SK-N-SH (cell line): ENCODE measurements at regions not wholly inside any gene's neighbourhood (a gene's known extent, or its start where the extent isn't known, plus 50 kb on each side); places are given as distances from the start of the nearest gene placed in this dataset.

Experiments used
- CTCF ChIA-PET: fragments of 300-600, 350-600 bp; formaldehyde crosslinking; extraction: SDS; loops from one replicate; lab custom pipeline; 2021; lab: Yijun Ruan, JAX
- POLR2A ChIA-PET: fragments of 350-600 bp; sonication (Branson Sonifier 250); formaldehyde crosslinking; extraction: SDS; loops from one replicate; lab custom pipeline; 2020; ENCODE audit warnings: antibody characterized with exemption, inconsistent platforms; lab: Yijun Ruan, JAX
- DNase-seq: peaks from one replicate; pipeline ENCODE4 v3.0.0; 2012
- H2AFZ ChIP-seq: fragments of 200-600 bp; sonication (generic); 2 replicates; pipeline ENCODE4 v1.8.1; 2016; ENCODE audit warnings: antibody characterized with exemption, mild to moderate bottlenecking, low read depth
- H3F3A ChIP-seq: fragments of 200-600 bp; sonication (generic); replicated peaks from 2 replicates; pipeline ENCODE3; 2016; ENCODE audit warnings: antibody characterized with exemption, mild to moderate bottlenecking; ENCODE audit not compliant: insufficient read depth
- H3K27ac ChIP-seq, 2 experiments: fragments of 200-500 bp in 1 of 2; fragments of 200-600 bp in 1 of 2; sonication (Bioruptor generic) in 1 of 2; sonication (generic), shearing (Covaris generic) in 1 of 2; 2 replicates each; pipeline versions ENCODE4 v1.5.1 to v1.6.1; 2014 to 2016; ENCODE audit warnings: low read depth in 2 of 2, inconsistent platforms in 1 of 2, low read length in 1 of 2, mild to moderate bottlenecking in 1 of 2, mixed read lengths in 1 of 2
- H3K27me3 ChIP-seq: fragments of 200-600 bp; sonication (generic), shearing (Covaris generic); 2 replicates; pipeline ENCODE4 v1.6.1; 2016; ENCODE audit warnings: mixed run types; ENCODE audit not compliant: insufficient read depth
- H3K36me3 ChIP-seq, 2 experiments: fragments of 200-500 bp in 1 of 2; fragments of 200-600 bp in 1 of 2; sonication (Bioruptor generic) in 1 of 2; sonication (generic) in 1 of 2; replicated peaks in 1 of 2; 2 replicates each; pipeline versions ENCODE3 to v1.5.1; 2014 to 2016; ENCODE audit warnings: low read length in 1 of 2, mild to moderate bottlenecking in 1 of 2; ENCODE audit not compliant: insufficient read depth in 2 of 2, control insufficient read depth in 1 of 2
- H3K4me1 ChIP-seq, 2 experiments: fragments of 200-500 bp in 1 of 2; fragments of 200-600 bp in 1 of 2; sonication (Bioruptor generic) in 1 of 2; sonication (generic), shearing (Covaris generic) in 1 of 2; 2 replicates each; pipeline versions ENCODE4 v1.5.1 to v1.6.1; 2014 to 2016; ENCODE audit warnings: low read depth in 1 of 2, low read length in 1 of 2, mixed run types in 1 of 2; ENCODE audit not compliant: insufficient read depth in 2 of 2, control insufficient read depth in 1 of 2
- H3K4me2 ChIP-seq: fragments of 200-600 bp; sonication (generic), shearing (Covaris generic); 2 replicates; pipeline ENCODE4 v1.6.1; 2017; ENCODE audit warnings: mixed run types
- H3K4me3 ChIP-seq, 2 experiments: fragments of 200-500 bp in 1 of 2; fragments of 200-600 bp in 1 of 2; sonication (Bioruptor generic) in 1 of 2; sonication (generic), shearing (Covaris generic) in 1 of 2; 2 replicates each; pipeline versions ENCODE4 v1.5.1 to v1.8.1; 2014 to 2016; ENCODE audit warnings: low read depth in 2 of 2, inconsistent platforms in 1 of 2, low read length in 1 of 2, mild to moderate bottlenecking in 1 of 2, mixed read lengths in 1 of 2, moderate library complexity in 1 of 2
- H3K79me2 ChIP-seq: fragments of 200-600 bp; sonication (generic); 2 replicates; pipeline ENCODE4 v1.8.1; 2017; ENCODE audit warnings: mild to moderate bottlenecking; ENCODE audit not compliant: insufficient read depth
- H3K9ac ChIP-seq: fragments of 200-600 bp; sonication (generic); 2 replicates; pipeline ENCODE4 v1.6.1; 2017; ENCODE audit warnings: mixed run types
- H3K9me2 ChIP-seq: fragments of 200-600 bp; sonication (generic); 2 replicates; pipeline ENCODE4 v1.6.1; 2017; ENCODE audit warnings: mixed run types
- H3K9me3 ChIP-seq: fragments of 200-600 bp; sonication (generic); 2 replicates; pipeline ENCODE4 v1.6.1; 2017; ENCODE audit warnings: mixed run types, mild to moderate bottlenecking, moderate library complexity
- H4K20me1 ChIP-seq: fragments of 200-600 bp; sonication (generic); 2 replicates; pipeline ENCODE4 v1.6.1; 2017; ENCODE audit warnings: mild to moderate bottlenecking, mixed run types; ENCODE audit not compliant: insufficient read depth
- EP300 ChIP-seq, 2 experiments: IDR thresholded peaks; 2 replicates each; pipeline versions ENCODE4 v1.4.0 to v1.6.1; 2012; ENCODE audit warnings: borderline replicate concordance in 1 of 2, low read depth in 1 of 2, low read length in 1 of 2
- FOSL2 ChIP-seq: IDR thresholded peaks from 2 replicates; pipeline ENCODE4 v1.4.0; 2012; ENCODE audit warnings: low read depth, mild to moderate bottlenecking, moderate library complexity, borderline replicate concordance
- GABPA ChIP-seq: IDR thresholded peaks from 2 replicates; pipeline ENCODE4 v1.4.0; 2012; ENCODE audit warnings: low read depth, mild to moderate bottlenecking
- MEF2A ChIP-seq: IDR thresholded peaks from 2 replicates; pipeline ENCODE4 v1.4.0; 2012; ENCODE audit warnings: low read depth, borderline replicate concordance
- NFIC ChIP-seq: IDR thresholded peaks from 2 replicates; pipeline ENCODE4 v1.4.0; 2012; ENCODE audit warnings: borderline replicate concordance
- NRF1 ChIP-seq: IDR thresholded peaks from 2 replicates; pipeline ENCODE4 v1.6.1; 2012; ENCODE audit warnings: low read depth, mild to moderate bottlenecking, low read length
- RXRA ChIP-seq: IDR thresholded peaks from 2 replicates; pipeline ENCODE4 v1.4.0; 2012; ENCODE audit warnings: low read depth, mild to moderate bottlenecking, borderline replicate concordance
- TAF1 ChIP-seq: IDR thresholded peaks from 2 replicates; pipeline ENCODE4 v1.6.1; 2012; ENCODE audit warnings: low read depth, mild to moderate bottlenecking, low read length, moderate library complexity, borderline replicate concordance
- YY1 ChIP-seq: IDR thresholded peaks from 2 replicates; pipeline ENCODE4 v1.4.0; 2012; ENCODE audit warnings: low read depth, mild to moderate bottlenecking
- WGBS: methylation state at CpG from one replicate; pipeline ENCODE4 v1.1.6; 2017; ENCODE audit warnings: low lambda C conversion rate; 5-methylcytosine and 5-hydroxymethylcytosine counted together
- TF ChIP-seq, protein P1 (sequence below): fragments of 200-600 bp; sonication (generic); IDR thresholded peaks from 2 replicates; pipeline ENCODE4 v1.6.1; 2017; ENCODE audit warnings: antibody characterized with exemption, mild to moderate bottlenecking, moderate library complexity
- TF ChIP-seq, protein P2 (sequence below): fragments of 150-350 bp; IDR thresholded peaks from 2 replicates; pipeline ENCODE4 v1.6.1; 2016; ENCODE audit warnings: mild to moderate bottlenecking, low read depth, low read length

DNA sequence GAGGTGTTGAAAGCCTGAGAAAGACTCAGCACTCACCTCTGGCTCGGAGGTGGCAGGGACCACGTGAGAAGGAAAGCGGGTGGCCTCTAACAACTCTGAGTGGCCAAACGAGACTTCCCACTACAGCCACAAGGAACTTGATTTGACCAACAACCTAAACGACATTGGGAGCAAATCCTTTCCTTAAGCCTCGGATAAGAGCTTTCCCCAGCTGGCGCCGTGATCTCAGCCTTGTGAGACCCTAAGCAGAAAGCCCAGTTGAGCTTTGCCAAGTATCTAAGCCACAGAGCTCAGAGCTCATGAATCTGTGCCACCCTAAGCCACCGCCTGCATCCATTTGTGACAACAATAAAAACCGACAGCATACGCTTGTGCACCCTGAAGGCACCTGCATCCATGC lies 636.0 kb downstream of the TBC1D22A start:
- no peaks in the 10 kb centered on the region for H3F3A ChIP-seq
- H3K9me2 ChIP-seq, result no peaks in the 10 kb centered on the region
- H3K36me3 ChIP-seq, result no peaks in the 10 kb centered on the region
- 30% methylated on average over 11 of the region's 11 CpGs for WGBS
- no peak for TF ChIP-seq RXRA
- CTCF ChIA-PET, result no interaction called here
- H3K4me2 ChIP-seq, result no peak overlapping the region
- no peaks in the 10 kb centered on the region for H3K4me1 ChIP-seq
- H4K20me1 ChIP-seq, result no peaks in the 10 kb centered on the region
- POLR2A ChIA-PET, result no interaction called here
- H3K4me3 ChIP-seq, result no peak overlapping the region
- no peak overlapping the region for H2AFZ ChIP-seq
- H3K9me3 ChIP-seq, result no peaks in the 10 kb centered on the region
- H3K27ac ChIP-seq, result no peak overlapping the region
- no peak overlapping the region for H3K9ac ChIP-seq
- peaks cover 25% of the 10 kb centered on the region; the same call in 1 of the 2 replicates for H3K27me3 ChIP-seq
- no peaks in the 10 kb centered on the region for H3K79me2 ChIP-seq
- DNase-seq, result no peak

DNA sequence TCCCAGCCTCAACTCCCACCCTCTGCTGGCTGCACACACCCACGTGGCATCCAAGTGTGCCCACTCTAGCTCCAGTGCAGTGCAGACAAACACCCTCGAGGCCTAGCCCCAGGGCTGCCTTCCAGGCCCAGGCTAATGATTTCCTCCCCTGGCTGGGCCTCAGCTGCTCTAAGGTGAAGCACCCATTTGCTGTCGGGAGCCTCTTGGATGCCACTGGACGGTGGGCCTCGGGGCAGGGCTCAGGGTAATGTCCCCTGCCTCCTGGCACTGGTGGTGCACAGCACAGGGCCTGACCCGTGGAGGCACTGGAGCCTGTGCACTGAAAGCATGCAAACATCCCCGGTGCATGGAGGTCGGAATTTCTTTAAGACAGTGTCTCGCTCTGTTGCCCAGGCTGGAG lies 635.2 kb downstream of the TBC1D22A start:
- CTCF ChIA-PET, result no interaction called here
- Histone ChIP-seq H3K27ac (no peak overlapping the region), H3K79me2 (no peaks in the 10 kb centered on the region), H3F3A (no peaks in the 10 kb centered on the region), H3K4me1 (no peaks in the 10 kb centered on the region), H3K9me3 (no peaks in the 10 kb centered on the region), H3K9ac (no peak overlapping the region), H3K4me3 (no peak overlapping the region), H2AFZ (no peak overlapping the region), H3K36me3 (no peaks in the 10 kb centered on the region), H4K20me1 (no peaks in the 10 kb centered on the region), H3K27me3 (peaks cover 21% of the 10 kb centered on the region; the same call in 1 of the 2 replicates), H3K4me2 (no peak overlapping the region), H3K9me2 (no peaks in the 10 kb centered on the region)
- DNase-seq, result no peak
- TF ChIP-seq, protein P1, sequence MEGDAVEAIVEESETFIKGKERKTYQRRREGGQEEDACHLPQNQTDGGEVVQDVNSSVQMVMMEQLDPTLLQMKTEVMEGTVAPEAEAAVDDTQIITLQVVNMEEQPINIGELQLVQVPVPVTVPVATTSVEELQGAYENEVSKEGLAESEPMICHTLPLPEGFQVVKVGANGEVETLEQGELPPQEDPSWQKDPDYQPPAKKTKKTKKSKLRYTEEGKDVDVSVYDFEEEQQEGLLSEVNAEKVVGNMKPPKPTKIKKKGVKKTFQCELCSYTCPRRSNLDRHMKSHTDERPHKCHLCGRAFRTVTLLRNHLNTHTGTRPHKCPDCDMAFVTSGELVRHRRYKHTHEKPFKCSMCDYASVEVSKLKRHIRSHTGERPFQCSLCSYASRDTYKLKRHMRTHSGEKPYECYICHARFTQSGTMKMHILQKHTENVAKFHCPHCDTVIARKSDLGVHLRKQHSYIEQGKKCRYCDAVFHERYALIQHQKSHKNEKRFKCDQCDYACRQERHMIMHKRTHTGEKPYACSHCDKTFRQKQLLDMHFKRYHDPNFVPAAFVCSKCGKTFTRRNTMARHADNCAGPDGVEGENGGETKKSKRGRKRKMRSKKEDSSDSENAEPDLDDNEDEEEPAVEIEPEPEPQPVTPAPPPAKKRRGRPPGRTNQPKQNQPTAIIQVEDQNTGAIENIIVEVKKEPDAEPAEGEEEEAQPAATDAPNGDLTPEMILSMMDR, result no peak
- no peak for TF ChIP-seq RXRA
- no peak for TF ChIP-seq EP300 (IDR thresholded peaks at IDR 0.05; ENCODE audit: borderline replicate concordance in 1 of 2, low read depth in 1 of 2, low read length in 1 of 2)
- TF ChIP-seq TAF1, result no peak
- WGBS, result 20% methylated on average over 4 of the region's 9 CpGs
- POLR2A ChIA-PET, result no interaction called here

DNA sequence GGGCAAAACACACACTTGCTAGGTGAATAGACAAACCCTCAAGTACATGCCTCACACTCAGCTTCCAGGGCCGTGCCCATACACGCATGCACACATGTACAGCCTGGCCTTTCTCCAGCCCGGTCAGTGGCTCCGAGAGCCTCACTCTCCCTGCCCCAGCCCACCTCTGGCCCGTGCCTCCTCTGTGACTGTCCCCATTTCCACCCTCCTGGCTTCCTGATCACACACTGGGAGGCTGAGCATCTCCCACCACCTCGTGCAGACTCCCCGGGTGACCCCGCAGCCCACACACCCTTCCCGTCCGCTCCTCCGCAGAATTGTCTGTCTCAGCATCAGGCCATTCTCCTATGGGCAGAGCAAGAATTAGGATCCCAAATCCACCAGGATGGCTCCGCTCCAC lies 634.1 kb downstream of the TBC1D22A start:
- Histone ChIP-seq H3K9me3 (no peaks in the 10 kb centered on the region), H3K9ac (no peak overlapping the region), H3K9me2 (no peaks in the 10 kb centered on the region), H3K4me1 (no peaks in the 10 kb centered on the region), H3K4me3 (no peak overlapping the region), H3K27me3 (peaks cover 9% of the 10 kb centered on the region; the same call in 1 of the 2 replicates), H3K36me3 (no peaks in the 10 kb centered on the region), H2AFZ (no peak overlapping the region), H3K79me2 (no peaks in the 10 kb centered on the region), H3K4me2 (no peak overlapping the region), H4K20me1 (no peaks in the 10 kb centered on the region), H3K27ac (no peak overlapping the region), H3F3A (no peaks in the 10 kb centered on the region)
- TF ChIP-seq, protein P2, sequence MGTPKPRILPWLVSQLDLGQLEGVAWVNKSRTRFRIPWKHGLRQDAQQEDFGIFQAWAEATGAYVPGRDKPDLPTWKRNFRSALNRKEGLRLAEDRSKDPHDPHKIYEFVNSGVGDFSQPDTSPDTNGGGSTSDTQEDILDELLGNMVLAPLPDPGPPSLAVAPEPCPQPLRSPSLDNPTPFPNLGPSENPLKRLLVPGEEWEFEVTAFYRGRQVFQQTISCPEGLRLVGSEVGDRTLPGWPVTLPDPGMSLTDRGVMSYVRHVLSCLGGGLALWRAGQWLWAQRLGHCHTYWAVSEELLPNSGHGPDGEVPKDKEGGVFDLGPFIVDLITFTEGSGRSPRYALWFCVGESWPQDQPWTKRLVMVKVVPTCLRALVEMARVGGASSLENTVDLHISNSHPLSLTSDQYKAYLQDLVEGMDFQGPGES, result no peak
- TF ChIP-seq GABPA, result no peak
- TF ChIP-seq YY1, result no peak
- TF ChIP-seq MEF2A, result no peak
- no peak for TF ChIP-seq FOSL2
- no peak for TF ChIP-seq NFIC
- no peak for TF ChIP-seq EP300 (IDR thresholded peaks at IDR 0.05; ENCODE audit: borderline replicate concordance in 1 of 2, low read depth in 1 of 2, low read length in 1 of 2)
- no peak for TF ChIP-seq NRF1
- WGBS, result 46% methylated on average over 12 of the region's 12 CpGs
- CTCF ChIA-PET, result no interaction called here
- no peak for DNase-seq
- POLR2A ChIA-PET, result no interaction called here
